ENCODE measurements at regions not wholly inside any gene's neighbourhood (a gene's known extent, or its start where the extent isn't known, plus 50 kb on each side); places are given as distances from the start of the nearest gene placed in this dataset.
"Not testable (repeated sequence)": the region's sequence is repeated elsewhere in the genome, so short reads cannot be mapped to it uniquely, and the experiment has no call there.

- TF ChIP-seq CTCF (IDR thresholded peaks at IDR 0.05; ENCODE audit: control insufficient read depth, insufficient read depth, low read depth, low read length, missing control alignments): no peak
- no peak for DNase-seq (ENCODE audit: low read depth)
Observed at GRCh38 chrX:95536111-95536510, 1148.5 kb upstream of the DIAPH2 start.

GRCh38 chrX:95536661-95537060 lies 1148.0 kb upstream of the DIAPH2 start:
- no peak for DNase-seq (ENCODE audit: low read depth)
- H3K4me3 ChIP-seq (ENCODE audit: control insufficient read depth, low read depth, low read length): no peak overlapping the region
- TF ChIP-seq CTCF (IDR thresholded peaks at IDR 0.05; ENCODE audit: control insufficient read depth, insufficient read depth, low read depth, low read length, missing control alignments): no peak

More at GRCh38 chrX:95536111-95536510, 1148.5 kb upstream of the DIAPH2 start:
- no peak overlapping the region for H3K4me3 ChIP-seq (ENCODE audit: control insufficient read depth, low read depth, low read length)

GRCh38 chrX:95539041-95539440 lies 1145.6 kb upstream of the DIAPH2 start:
- TF ChIP-seq CTCF (IDR thresholded peaks at IDR 0.05; ENCODE audit: control insufficient read depth, insufficient read depth, low read depth, low read length, missing control alignments): no peak
- H3K4me3 ChIP-seq (ENCODE audit: control insufficient read depth, low read depth, low read length): no peak overlapping the region
- DNase-seq (ENCODE audit: low read depth): no peak

- not testable (repeated sequence) for H3K4me3 ChIP-seq (ENCODE audit: control insufficient read depth, low read depth, low read length); DNase-seq (ENCODE audit: low read depth)
Observed at GRCh38 chrX:95549552-95549951, 1135.1 kb upstream of the DIAPH2 start.

GRCh38 chrX:95585321-95585720 lies 1099.3 kb upstream of the DIAPH2 start:
- H3K4me3 ChIP-seq (ENCODE audit: control insufficient read depth, low read depth, low read length): no peak overlapping the region
- no peak for TF ChIP-seq CTCF (IDR thresholded peaks at IDR 0.05; ENCODE audit: control insufficient read depth, insufficient read depth, low read depth, low read length, missing control alignments)
- no peak for DNase-seq (ENCODE audit: low read depth)

- TF ChIP-seq CTCF (IDR thresholded peaks at IDR 0.05; ENCODE audit: control insufficient read depth, insufficient read depth, low read depth, low read length, missing control alignments): no peak
- H3K4me3 ChIP-seq (ENCODE audit: control insufficient read depth, low read depth, low read length): no peak overlapping the region
- DNase-seq (ENCODE audit: low read depth): no peak
Observed at GRCh38 chrX:95612350-95612749, 1072.3 kb upstream of the DIAPH2 start.

GRCh38 chrX:95622200-95622599 lies 1062.4 kb upstream of the DIAPH2 start:
- DNase-seq (ENCODE audit: low read depth): no peak
- no peak overlapping the region for H3K4me3 ChIP-seq (ENCODE audit: control insufficient read depth, low read depth, low read length)
- TF ChIP-seq CTCF (IDR thresholded peaks at IDR 0.05; ENCODE audit: control insufficient read depth, insufficient read depth, low read depth, low read length, missing control alignments): no peak
